ENCODE measurements at regions not wholly inside any gene's neighbourhood (a gene's known extent, or its start where the extent isn't known, plus 50 kb on each side); places are given as distances from the start of the nearest gene placed in this dataset.

DNA sequence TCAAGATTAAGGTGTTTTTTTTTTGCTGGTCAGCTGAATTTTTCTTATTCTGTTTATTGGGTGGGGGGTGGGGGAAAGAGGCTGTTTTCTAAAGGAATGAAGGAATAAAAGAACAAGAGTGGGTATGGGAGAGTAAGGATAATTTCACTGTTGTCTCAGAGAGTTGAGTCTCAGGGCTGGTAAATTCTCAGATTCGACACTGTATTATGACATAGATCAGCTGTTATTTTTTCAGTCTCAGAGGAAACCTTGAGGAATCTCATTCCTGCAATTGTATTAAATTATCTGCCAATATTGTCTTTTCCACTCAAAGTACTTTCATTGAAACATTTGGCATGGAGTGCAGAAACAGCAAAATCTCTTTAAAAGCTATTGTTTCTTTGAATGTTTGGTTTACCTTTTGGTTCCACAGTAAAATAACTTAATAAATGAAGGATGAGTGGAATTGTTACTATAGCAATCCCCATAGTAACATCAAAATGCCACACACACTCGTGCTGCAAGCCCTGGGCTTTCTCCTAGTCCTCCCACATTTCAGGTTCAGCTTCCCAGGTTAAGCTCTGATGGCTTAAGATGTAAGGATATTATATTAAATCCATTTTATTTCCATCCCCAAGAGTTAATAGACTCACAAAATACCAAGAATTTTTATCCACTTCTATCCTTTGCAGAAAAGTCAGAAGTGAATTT, 478.7 kb upstream of the TCF4 start:
- TF ChIP-seq GATA3 (IDR thresholded peaks at IDR 0.05; ENCODE audit: low read depth, low read length) (no peak), GATA2 (IDR thresholded peaks at IDR 0.05; ENCODE audit: low read depth, low read length) (no peak)

DNA sequence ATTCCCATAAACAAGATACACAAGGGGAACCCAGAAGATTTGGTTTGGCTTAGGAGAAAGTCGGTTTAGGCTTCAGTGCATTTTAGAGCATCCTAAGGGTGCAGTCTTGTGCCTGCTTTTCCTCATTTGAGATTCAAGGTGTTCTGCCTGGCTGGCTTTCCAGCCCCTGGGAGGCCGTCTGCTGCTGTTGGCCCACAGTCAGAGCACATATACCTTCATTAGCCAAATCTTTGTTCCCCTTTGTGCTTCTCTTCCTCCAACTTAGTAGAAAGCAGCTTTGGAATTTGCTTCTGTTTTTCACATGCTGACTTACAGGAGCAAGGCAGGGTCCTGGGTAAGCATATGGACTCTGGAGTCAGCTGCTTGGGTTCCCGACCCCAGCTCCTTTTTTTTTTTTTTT, 477.1 kb upstream of the TCF4 start:
- TF ChIP-seq GATA2 (IDR thresholded peaks at IDR 0.05; ENCODE audit: low read depth, low read length) (no peak), GATA3 (IDR thresholded peaks at IDR 0.05; ENCODE audit: low read depth, low read length) (no peak)

DNA sequence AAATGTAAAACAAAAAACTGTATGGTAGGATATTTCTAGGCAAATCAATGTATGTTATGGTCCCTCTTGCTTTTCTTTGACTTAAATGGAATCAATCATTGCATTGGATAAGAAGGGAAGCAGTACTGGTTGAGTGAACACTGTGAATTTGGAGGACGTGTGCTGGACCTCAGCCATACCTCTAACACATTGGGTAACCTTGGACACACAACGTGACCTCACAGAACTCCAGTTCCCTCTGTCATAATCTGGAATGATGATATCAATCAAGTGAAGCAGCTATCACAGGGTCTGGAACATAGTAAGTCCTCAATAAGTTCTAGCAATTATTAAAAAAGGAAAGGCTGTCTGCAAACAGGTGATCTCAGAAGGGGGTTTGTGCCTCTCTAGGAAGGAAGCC, 474.9 kb upstream of the TCF4 start:
- TF ChIP-seq GATA2 (IDR thresholded peaks at IDR 0.05; ENCODE audit: low read depth, low read length) (no peak), GATA3 (IDR thresholded peaks at IDR 0.05; ENCODE audit: low read depth, low read length) (no peak)

DNA sequence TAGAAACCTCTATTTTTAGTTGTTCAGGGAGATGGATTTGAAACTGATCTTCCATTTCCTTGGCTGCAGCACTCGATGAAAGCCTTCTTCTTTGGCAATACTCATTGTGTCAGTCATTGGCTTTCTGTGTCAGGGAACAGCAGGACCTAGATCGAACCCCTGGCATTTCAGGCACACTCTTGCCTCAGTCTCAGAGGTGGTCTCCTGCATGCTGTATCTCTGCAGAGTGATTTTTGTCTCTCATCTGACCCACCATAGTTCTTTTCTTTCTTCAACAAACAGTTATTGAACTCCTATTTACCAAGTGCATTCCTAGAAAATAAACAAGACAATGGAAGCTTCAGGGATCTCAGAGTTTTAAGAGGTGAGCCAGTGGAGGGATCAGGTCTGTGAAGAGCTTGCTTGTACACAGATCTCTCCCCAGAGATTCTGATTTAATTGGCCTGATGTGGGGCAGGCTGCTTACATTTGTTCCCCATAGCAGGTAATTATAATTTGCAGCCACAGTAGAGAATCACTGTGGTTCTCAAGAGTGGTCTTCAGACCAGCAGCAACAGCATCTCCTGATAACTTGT, 473.1 kb upstream of the TCF4 start:
- no peak for TF ChIP-seq GATA3 (IDR thresholded peaks at IDR 0.05; ENCODE audit: low read depth, low read length)
- TF ChIP-seq GATA2 (IDR thresholded peaks at IDR 0.05; ENCODE audit: low read depth, low read length) = no peak

DNA sequence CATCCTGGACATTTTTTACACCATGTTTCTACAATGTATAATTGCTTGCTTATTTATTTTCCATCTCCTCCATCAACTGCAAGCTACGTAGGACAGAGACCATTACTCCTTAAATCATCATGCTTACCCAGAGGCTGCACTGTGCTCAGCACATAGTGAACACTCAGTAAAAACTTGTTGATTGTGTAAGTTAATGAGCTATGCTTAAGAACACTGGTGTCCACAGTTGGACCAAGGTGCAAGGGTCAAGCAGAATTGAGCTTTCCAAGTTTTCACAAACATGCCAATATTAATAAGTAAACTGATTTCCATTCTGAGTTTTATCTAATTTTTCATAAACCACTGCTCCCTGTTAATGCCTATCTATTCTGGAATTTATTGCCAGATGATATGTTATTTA, 464.2 kb upstream of the TCF4 start:
- TF ChIP-seq GATA3 (IDR thresholded peaks at IDR 0.05; ENCODE audit: low read depth, low read length) (no peak), GATA2 (IDR thresholded peaks at IDR 0.05; ENCODE audit: low read depth, low read length) (no peak)

DNA sequence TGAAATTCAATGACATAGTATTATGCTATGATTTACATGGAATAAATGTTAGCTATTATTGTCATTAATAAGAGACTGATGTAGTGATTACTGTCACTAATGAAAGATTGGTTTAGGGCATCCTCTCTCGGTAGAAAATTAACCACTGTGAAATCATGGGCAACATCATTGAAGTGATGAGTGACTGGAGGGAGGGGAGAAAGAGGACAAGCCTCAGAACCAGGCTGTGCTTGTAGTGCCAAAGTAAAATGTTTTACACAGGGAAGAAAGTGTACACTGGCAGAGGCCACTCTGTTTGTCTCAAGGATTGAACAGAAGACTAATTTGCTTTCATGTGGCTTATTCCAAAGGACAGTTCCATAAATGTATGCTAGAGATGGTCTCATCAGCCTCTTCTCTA, 456.2 kb upstream of the TCF4 start:
- TF ChIP-seq GATA3 (IDR thresholded peaks at IDR 0.05; ENCODE audit: low read depth, low read length) (no peak), GATA2 (IDR thresholded peaks at IDR 0.05; ENCODE audit: low read depth, low read length) (no peak)

DNA sequence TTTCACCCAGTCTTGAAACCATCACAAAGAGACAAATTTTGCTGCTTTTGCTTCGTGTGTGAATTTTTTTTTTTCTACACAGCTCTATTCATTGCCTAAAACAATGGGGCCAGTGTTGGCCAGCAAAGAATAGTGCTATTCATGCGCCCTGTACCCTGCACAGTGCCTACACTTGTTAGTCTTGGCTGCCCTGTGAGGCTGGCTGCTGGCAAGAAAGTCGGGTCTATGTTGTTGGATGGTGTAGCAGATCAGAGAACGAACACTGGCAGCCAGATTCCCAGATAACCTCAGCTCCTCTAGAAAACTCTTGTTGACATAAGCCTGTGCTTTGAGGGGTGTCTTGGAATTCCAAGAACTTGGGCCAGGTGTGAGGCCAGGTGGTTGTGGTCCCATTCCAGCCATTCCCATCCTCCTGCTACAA, 455.7 kb upstream of the TCF4 start:
- TF ChIP-seq GATA3 (IDR thresholded peaks at IDR 0.05; ENCODE audit: low read depth, low read length) = no peak
- TF ChIP-seq GATA2 (IDR thresholded peaks at IDR 0.05; ENCODE audit: low read depth, low read length) = no peak

DNA sequence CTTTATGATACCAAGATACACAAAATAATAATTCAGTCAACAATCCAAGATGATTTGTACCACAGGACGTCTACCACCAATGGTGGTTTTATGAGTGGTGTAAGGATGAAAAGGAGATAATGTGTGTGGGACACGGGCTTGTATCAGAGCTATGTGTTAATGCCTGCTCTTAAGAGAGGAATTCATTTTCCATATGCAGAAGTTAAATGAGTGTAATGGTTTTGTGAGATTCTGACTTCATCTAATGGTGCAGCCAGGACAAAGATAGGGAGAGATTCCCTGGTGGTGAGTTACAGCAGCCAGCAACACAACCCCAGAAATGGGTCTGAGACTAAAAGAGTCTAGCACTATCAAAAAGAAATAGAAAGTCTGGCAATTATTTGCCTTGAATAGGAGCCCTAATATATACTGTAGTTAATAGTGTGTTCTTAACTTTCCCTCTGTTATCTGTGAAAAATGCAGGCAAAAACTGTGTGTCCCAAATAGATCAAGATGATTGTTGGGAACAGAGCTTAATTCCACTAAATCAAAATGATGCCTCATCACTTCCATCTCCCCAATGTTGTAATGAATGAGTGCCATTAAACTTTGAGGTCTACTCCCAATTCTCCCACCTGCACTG, 455.0 kb upstream of the TCF4 start:
- TF ChIP-seq GATA3 (IDR thresholded peaks at IDR 0.05; ENCODE audit: low read depth, low read length) = no peak
- TF ChIP-seq GATA2 (IDR thresholded peaks at IDR 0.05; ENCODE audit: low read depth, low read length) = no peak

DNA sequence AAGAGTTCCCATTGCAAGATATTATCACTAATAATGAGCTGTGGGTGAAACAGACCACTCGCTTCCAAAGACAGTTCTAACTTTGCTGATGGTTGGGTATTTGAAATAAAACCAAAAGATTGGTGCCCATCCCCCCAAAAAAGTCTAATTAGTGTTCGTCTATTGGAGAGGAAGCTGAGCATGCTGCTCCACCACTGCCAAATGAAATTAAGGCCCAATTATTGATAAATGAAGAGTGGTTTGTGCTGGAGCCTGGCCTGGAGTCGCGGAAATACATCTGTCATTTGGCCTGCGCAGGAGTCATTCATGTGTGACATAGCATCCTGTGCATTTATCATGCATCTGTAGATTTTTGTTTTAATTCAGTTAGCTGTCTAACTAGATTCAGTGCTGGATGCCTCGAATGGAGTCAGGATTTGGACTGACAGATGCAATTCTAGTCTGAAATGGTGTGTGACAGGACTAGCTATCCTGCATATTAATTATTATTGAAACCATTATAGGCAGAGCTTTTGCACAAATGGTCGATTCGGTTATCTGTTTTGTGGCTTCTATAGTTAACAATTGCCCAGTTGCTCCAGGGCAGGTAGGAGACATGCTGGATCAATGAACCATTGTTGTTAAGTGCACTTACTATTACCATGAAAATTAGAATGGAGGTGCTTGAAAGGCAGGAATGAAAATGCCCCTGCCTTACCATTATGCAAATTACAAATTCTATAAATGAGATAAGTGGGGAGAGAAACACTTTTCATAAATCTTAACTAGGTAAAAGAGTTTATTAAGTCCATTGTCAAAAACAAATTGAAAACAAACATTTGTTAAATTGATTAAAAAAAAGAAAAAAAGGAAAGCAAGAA, 450.4 kb upstream of the TCF4 start:
- TF ChIP-seq GATA2 (IDR thresholded peaks at IDR 0.05; ENCODE audit: low read depth, low read length) (peak; percentile 79), GATA3 (IDR thresholded peaks at IDR 0.05; ENCODE audit: low read depth, low read length) (peak; percentile 65)

DNA sequence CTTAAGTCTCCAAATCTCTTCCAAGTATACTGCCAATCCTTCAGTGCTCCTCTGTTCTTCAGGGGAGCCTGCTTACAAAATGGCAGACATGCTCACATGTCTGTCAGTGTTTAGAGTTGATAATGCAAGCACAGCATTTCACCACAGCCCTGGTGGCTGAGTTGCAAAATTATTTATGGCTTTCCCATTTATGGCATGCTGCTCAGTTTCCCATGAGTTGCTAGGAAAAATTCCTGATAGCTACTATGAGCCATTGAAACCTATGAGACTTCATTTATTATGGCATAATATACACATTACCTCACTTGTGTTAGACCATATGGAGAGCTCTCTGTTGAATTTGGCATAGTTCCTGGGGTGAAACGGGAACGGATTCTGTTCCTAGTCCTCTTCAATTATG, 448.7 kb upstream of the TCF4 start:
- TF ChIP-seq GATA2 (IDR thresholded peaks at IDR 0.05; ENCODE audit: low read depth, low read length) (no peak), GATA3 (IDR thresholded peaks at IDR 0.05; ENCODE audit: low read depth, low read length) (no peak)

DNA sequence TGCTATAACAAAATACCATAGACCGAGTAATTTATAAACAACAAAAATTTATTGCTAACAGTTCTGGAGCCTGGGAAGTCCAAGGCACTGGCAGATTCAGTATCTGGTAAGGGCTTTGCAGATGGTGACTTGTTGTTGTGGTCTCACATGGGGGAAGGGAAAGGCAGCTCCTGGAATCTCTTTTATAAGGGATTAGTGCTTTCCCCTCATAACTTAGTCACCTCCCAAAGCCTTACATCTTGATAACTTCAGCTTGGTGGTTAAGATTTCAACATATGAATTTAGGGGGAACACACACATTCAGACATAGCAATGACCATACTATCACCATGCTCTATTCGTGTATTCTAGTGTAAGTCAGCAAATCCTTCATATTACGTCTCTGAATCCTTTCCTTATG, 447.6 kb upstream of the TCF4 start:
- TF ChIP-seq GATA3 (IDR thresholded peaks at IDR 0.05; ENCODE audit: low read depth, low read length) = no peak
- TF ChIP-seq GATA2 (IDR thresholded peaks at IDR 0.05; ENCODE audit: low read depth, low read length) = no peak

DNA sequence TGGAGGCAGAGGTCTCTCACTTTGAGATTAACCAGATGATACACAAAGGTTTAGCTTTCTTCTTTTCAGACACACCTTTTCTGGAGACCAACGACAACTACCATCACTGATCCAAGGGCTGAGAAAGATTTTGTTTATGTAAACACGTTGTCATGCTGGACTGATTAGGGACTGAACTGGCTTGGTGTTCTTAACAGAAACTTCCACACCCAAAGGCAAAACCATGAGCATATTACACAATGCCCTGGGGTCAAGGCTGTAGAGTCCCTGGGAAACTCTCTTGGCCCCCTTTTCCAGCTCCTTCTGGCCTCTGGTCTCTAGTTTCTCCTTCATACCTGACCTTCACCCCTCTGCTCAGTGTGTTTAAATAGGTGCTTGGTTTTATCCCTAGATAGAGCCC, 447.0 kb upstream of the TCF4 start:
- TF ChIP-seq GATA3 (IDR thresholded peaks at IDR 0.05; ENCODE audit: low read depth, low read length) (no peak), GATA2 (IDR thresholded peaks at IDR 0.05; ENCODE audit: low read depth, low read length) (no peak)

DNA sequence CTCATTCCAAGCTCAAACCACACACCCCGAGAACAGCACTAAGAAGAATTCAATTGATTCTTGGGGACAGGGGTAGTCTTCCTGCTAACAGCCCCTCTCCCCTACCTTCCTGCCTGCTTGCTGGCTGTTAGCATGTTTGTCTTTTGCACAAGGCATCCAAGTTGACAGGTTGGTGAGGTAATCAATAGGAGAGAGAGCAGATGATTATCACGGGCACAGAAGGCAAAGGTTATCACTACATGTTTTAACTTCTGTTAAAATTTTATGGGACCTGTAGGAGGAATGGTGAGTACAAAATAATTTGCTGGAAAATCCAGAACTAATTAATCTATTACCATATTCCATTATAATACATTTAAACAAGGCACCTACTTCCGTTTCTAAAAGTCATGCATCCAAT, 442.1 kb upstream of the TCF4 start:
- TF ChIP-seq GATA3 (IDR thresholded peaks at IDR 0.05; ENCODE audit: low read depth, low read length) (no peak), GATA2 (IDR thresholded peaks at IDR 0.05; ENCODE audit: low read depth, low read length) (no peak)

DNA sequence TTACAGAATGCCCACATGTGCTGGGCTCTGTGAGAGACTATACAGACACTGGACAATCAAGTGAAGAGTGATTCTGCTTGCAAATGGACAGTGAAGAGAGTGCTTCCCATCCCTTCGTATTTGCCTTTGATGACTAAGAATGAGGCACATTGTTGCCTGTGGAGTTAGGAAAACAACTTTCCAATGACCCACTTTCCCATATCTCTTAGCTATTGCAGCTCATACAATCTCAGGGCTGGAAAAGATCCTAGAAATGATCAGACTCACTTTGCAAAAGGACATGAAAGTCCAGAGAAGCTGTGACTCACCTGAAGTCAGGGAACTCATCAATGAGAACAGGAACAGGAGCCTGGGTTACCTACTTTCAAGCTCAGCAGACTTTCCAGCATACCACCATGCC, 440.5 kb upstream of the TCF4 start:
- no peak for TF ChIP-seq GATA3 (IDR thresholded peaks at IDR 0.05; ENCODE audit: low read depth, low read length)
- TF ChIP-seq GATA2 (IDR thresholded peaks at IDR 0.05; ENCODE audit: low read depth, low read length) = no peak

Data from SH-SY5Y (cell line).